ENCODE measurements at regions not wholly inside any gene's neighbourhood (a gene's known extent, or its start where the extent isn't known, plus 50 kb on each side); places are given as distances from the start of the nearest gene placed in this dataset.

- intact Hi-C loops (cut with DNase I) = no loop called here
- WGBS, 2 donors = 71 to 78% methylated on average over 1 to 2 of the region's 2 CpGs
- TF ChIP-seq POLR2A (IDR thresholded peaks at IDR 0.05) (no peak), CTCF (IDR thresholded peaks at IDR 0.05) (no peak)
- Histone ChIP-seq H3K9me3 (no peaks in the 10 kb centered on the region), H3K4me1 (no peaks in the 10 kb centered on the region), H3K36me3 (no peaks in the 10 kb centered on the region), H3K27ac (no peak overlapping the region), H3K4me3 (no peak overlapping the region), H3K27me3 (peaks cover 0 to 6% (median 0%) of the 10 kb centered on the region in 4 donors)
- DNase-seq = no peak
Observed at GRCh38 chr3:11924518-11924917, 77.8 kb upstream of the TAMM41 start.

- TF ChIP-seq CTCF (IDR thresholded peaks at IDR 0.05) (no peak), POLR2A (IDR thresholded peaks at IDR 0.05) (no peak)
Observed at GRCh38 chr3:11928381-11928780, 75.8 kb upstream of the SYN2 start.

GRCh38 chr3:11929531-11929930 lies 74.7 kb upstream of the SYN2 start:
- DNase-seq = no peak
- H3K4me3 ChIP-seq = no peak overlapping the region
- no peaks in the 10 kb centered on the region for H3K4me1 ChIP-seq
- no peaks in the 10 kb centered on the region for H3K36me3 ChIP-seq
- WGBS, 2 donors = 90 to 94% methylated on average over 4 of the region's 4 CpGs
- no peak overlapping the region for H3K27ac ChIP-seq
- intact Hi-C loops (cut with DNase I) = no loop called here
- TF ChIP-seq CTCF (IDR thresholded peaks at IDR 0.05) (no peak), POLR2A (IDR thresholded peaks at IDR 0.05) (no peak)
- H3K27me3 ChIP-seq = no peaks in the 10 kb centered on the region
- H3K9me3 ChIP-seq = no peaks in the 10 kb centered on the region

More at GRCh38 chr3:11928381-11928780, 75.8 kb upstream of the SYN2 start:
- H3K36me3 ChIP-seq = no peaks in the 10 kb centered on the region
- no peaks in the 10 kb centered on the region for H3K9me3 ChIP-seq
- no peaks in the 10 kb centered on the region for H3K4me1 ChIP-seq
- WGBS, 2 donors = 89 to 93% methylated on average over 2 to 3 of the region's 3 CpGs
- peaks cover 0 to 3% (median 0%) of the 10 kb centered on the region in 4 donors for H3K27me3 ChIP-seq
- intact Hi-C loops (cut with DNase I) = no loop called here
- no peak overlapping the region for H3K27ac ChIP-seq
- H3K4me3 ChIP-seq = no peak overlapping the region
- no peak for DNase-seq

GRCh38 chr3:11930084-11930483 lies 74.1 kb upstream of the SYN2 start:
- no peaks in the 10 kb centered on the region for H3K4me1 ChIP-seq
- intact Hi-C loops (cut with DNase I) = no loop called here
- no peak overlapping the region for H3K27ac ChIP-seq
- no peaks in the 10 kb centered on the region for H3K9me3 ChIP-seq
- 90 to 93% methylated on average over 7 to 10 of the region's 10 CpGs for WGBS, 2 donors
- TF ChIP-seq POLR2A (IDR thresholded peaks at IDR 0.05) (no peak), CTCF (IDR thresholded peaks at IDR 0.05) (no peak)
- H3K36me3 ChIP-seq = no peaks in the 10 kb centered on the region
- no peak overlapping the region for H3K4me3 ChIP-seq
- H3K27me3 ChIP-seq = peaks cover 0 to 5% (median 0%) of the 10 kb centered on the region in 4 donors
- DNase-seq = no peak

GRCh38 chr3:11932636-11933035 lies 71.6 kb upstream of the SYN2 start:
- Histone ChIP-seq H3K4me1 (no peaks in the 10 kb centered on the region), H3K9me3 (no peaks in the 10 kb centered on the region), H3K4me3 (no peak overlapping the region), H3K27ac (no peak overlapping the region), H3K36me3 (no peaks in the 10 kb centered on the region), H3K27me3 (peaks cover 0 to 19% (median 0%) of the 10 kb centered on the region in 4 donors)
- 77 to 78% methylated on average over 3 of the region's 3 CpGs for WGBS, 2 donors
- no peak for DNase-seq
- intact Hi-C loops (cut with DNase I) = no loop called here
- TF ChIP-seq CTCF (IDR thresholded peaks at IDR 0.05) = no peak
